Neural cell (in vitro differentiated cells): ENCODE measurements at regions not wholly inside any gene's neighbourhood (a gene's known extent, or its start where the extent isn't known, plus 50 kb on each side); places are given as distances from the start of the nearest gene placed in this dataset.

Experiments
- H2AFZ ChIP-seq: fragments of 200-600, 300-800 bp; sonication (generic), shearing (Covaris generic); 2 replicates; pipeline ENCODE4 v1.6.0; 2014; ENCODE audit warnings: low read depth, mild to moderate bottlenecking, antibody characterized with exemption, low read length, moderate library complexity
- H3F3A ChIP-seq: fragments of 200-600 bp; shearing (Covaris generic); 2 replicates; pipeline ENCODE4 v1.6.1; 2016; ENCODE audit warnings: mild to moderate bottlenecking, moderate library complexity, mixed read lengths, antibody characterized with exemption, low read length; ENCODE audit not compliant: insufficient read depth, poor library complexity, severe bottlenecking
- H3K27ac ChIP-seq: fragments of 200-600, 300-800 bp; sonication (generic), shearing (Covaris generic); 2 replicates; pipeline ENCODE4 v1.5.1; 2014; ENCODE audit warnings: mild to moderate bottlenecking, low read length, moderate library complexity
- H3K27me3 ChIP-seq: fragments of 300-800, 200-600 bp; sonication (generic), shearing (Covaris generic); 2 replicates; pipeline ENCODE4 v1.6.0; 2014; ENCODE audit warnings: mild to moderate bottlenecking, low read depth, low read length, moderate library complexity; ENCODE audit not compliant: insufficient read depth
- H3K36me3 ChIP-seq: fragments of 300-800, 200-600 bp; sonication (generic), shearing (Covaris generic); 2 replicates; pipeline ENCODE4 v1.5.1; 2014; ENCODE audit warnings: mild to moderate bottlenecking, antibody characterized with exemption, low read length, moderate library complexity; ENCODE audit not compliant: insufficient read depth
- H3K4me2 ChIP-seq: fragments of 300-800, 200-600 bp; sonication (generic), shearing (Covaris generic); 2 replicates; pipeline ENCODE4 v1.6.0; 2014; ENCODE audit warnings: mild to moderate bottlenecking, low read length
- H3K4me3 ChIP-seq: fragments of 300-800, 200-600 bp; sonication (generic), shearing (Covaris generic); 2 replicates; pipeline ENCODE4 v1.5.1; 2014; ENCODE audit warnings: mild to moderate bottlenecking, low read length, moderate library complexity
- H3K79me2 ChIP-seq: fragments of 200-600 bp; shearing (Covaris generic); replicated peaks from 2 replicates; pipeline ENCODE4 v1.6.0; 2014; ENCODE audit warnings: mild to moderate bottlenecking, low read length, moderate library complexity; ENCODE audit not compliant: insufficient read depth
- H3K9ac ChIP-seq: fragments of 300-800, 200-600 bp; sonication (generic), shearing (Covaris generic); 2 replicates; pipeline ENCODE4 v1.6.1; 2016; ENCODE audit warnings: mild to moderate bottlenecking, low read length, mixed read lengths
- H3K9me2 ChIP-seq: fragments of 200-600 bp; shearing (Covaris generic); 2 replicates; pipeline ENCODE4 v1.6.1; 2016; ENCODE audit warnings: mild to moderate bottlenecking, low read length, mixed read lengths; ENCODE audit not compliant: insufficient read depth
- H3K9me3 ChIP-seq: fragments of 200-600, 300-800 bp; sonication (generic), shearing (Covaris generic); 2 replicates; pipeline ENCODE4 v1.6.1; 2016; ENCODE audit warnings: mild to moderate bottlenecking, mixed run types, low read length, moderate library complexity, mixed read lengths
- H4K20me1 ChIP-seq: fragments of 200-600 bp; shearing (Covaris generic); 2 replicates; pipeline ENCODE4 v1.6.1; 2016; ENCODE audit warnings: mild to moderate bottlenecking, mixed run types; ENCODE audit not compliant: insufficient read depth
- CTCF ChIP-seq: fragments of 450-650 bp; IDR thresholded peaks from 2 replicates; pipeline ENCODE4 v1.5.1; 2014; ENCODE audit warnings: antibody characterized with exemption, mild to moderate bottlenecking, moderate library complexity; ENCODE audit not compliant: poor library complexity, severe bottlenecking
- EP300 ChIP-seq: fragments of 450-650 bp; conservative IDR thresholded peaks from 2 replicates; pipeline ENCODE4 v1.6.1; 2014; ENCODE audit warnings: antibody characterized with exemption, mild to moderate bottlenecking, moderate library complexity; ENCODE audit not compliant: poor library complexity, severe bottlenecking
- EZH2 ChIP-seq: fragments of 200-600, 300-800 bp; shearing (Covaris generic), sonication (generic); IDR thresholded peaks from 2 replicates; pipeline ENCODE4 v1.6.1; 2014; ENCODE audit warnings: antibody characterized with exemption, low read length, borderline replicate concordance, mild to moderate bottlenecking; ENCODE audit not compliant: insufficient read depth, poor library complexity, severe bottlenecking
- MXI1 ChIP-seq: fragments of 450-650 bp; conservative IDR thresholded peaks from 2 replicates; pipeline ENCODE4 v1.6.1; 2014; ENCODE audit warnings: antibody characterized with exemption, mild to moderate bottlenecking; ENCODE audit not compliant: poor library complexity, severe bottlenecking
- POLR2AphosphoS5 ChIP-seq: IDR thresholded peaks from 2 replicates; pipeline ENCODE4 v1.6.1; 2012
- RAD21 ChIP-seq: fragments of 450-650 bp; conservative IDR thresholded peaks from 2 replicates; pipeline ENCODE4 v1.6.1; 2014; ENCODE audit warnings: antibody characterized with exemption, mild to moderate bottlenecking, moderate library complexity
- REST ChIP-seq: IDR thresholded peaks from 2 replicates; pipeline ENCODE4 v1.6.1; 2012; ENCODE audit warnings: borderline replicate concordance
- SMC3 ChIP-seq: fragments of 450-650 bp; conservative IDR thresholded peaks from 2 replicates; pipeline ENCODE4 v1.6.1; 2014; ENCODE audit warnings: antibody characterized with exemption, mild to moderate bottlenecking, moderate library complexity; ENCODE audit not compliant: poor library complexity
- TAF1 ChIP-seq: IDR thresholded peaks from 2 replicates; pipeline ENCODE4 v1.6.1; 2012; ENCODE audit warnings: low read depth

- no peaks in the 10 kb centered on the region for H3K36me3 ChIP-seq
- H3K27me3 ChIP-seq, result no peaks in the 10 kb centered on the region
- H3F3A ChIP-seq, result no peaks in the 10 kb centered on the region
- H4K20me1 ChIP-seq, result no peaks in the 10 kb centered on the region
- H2AFZ ChIP-seq, result no peak overlapping the region
- TF ChIP-seq RAD21 (no peak), TAF1 (no peak), REST (no peak), SMC3 (no peak), EP300 (no peak), MXI1 (no peak), CTCF (no peak), POLR2AphosphoS5 (no peak), EZH2 (no peak)
- H3K4me2 ChIP-seq, result no peak overlapping the region
- H3K4me3 ChIP-seq, result no peak overlapping the region
- no peaks in the 10 kb centered on the region for H3K79me2 ChIP-seq
- no peaks in the 10 kb centered on the region for H3K9me2 ChIP-seq
- no peak overlapping the region for H3K9ac ChIP-seq
- no peak overlapping the region for H3K27ac ChIP-seq
- no peaks in the 10 kb centered on the region for H3K9me3 ChIP-seq
These were observed 227.8 kb downstream of the BRD1 start for GRCh38 chr22:49599691-49600455.

- Histone ChIP-seq H3K4me2 (no peak overlapping the region), H3K4me3 (no peak overlapping the region), H2AFZ (no peak overlapping the region), H3F3A (no peaks in the 10 kb centered on the region), H3K9me3 (peaks cover 5% of the 10 kb centered on the region), H3K79me2 (no peaks in the 10 kb centered on the region), H3K9me2 (no peaks in the 10 kb centered on the region), H4K20me1 (no peaks in the 10 kb centered on the region), H3K36me3 (no peaks in the 10 kb centered on the region), H3K9ac (no peak overlapping the region), H3K27me3 (no peaks in the 10 kb centered on the region), H3K27ac (no peak overlapping the region)
- no peak for TF ChIP-seq RAD21
- TF ChIP-seq CTCF, result no peak
- TF ChIP-seq TAF1, result no peak
- TF ChIP-seq SMC3, result no peak
- no peak for TF ChIP-seq MXI1
- no peak for TF ChIP-seq EZH2
- TF ChIP-seq REST, result no peak
- TF ChIP-seq EP300, result no peak
- no peak for TF ChIP-seq POLR2AphosphoS5
These were observed 228.6 kb downstream of the BRD1 start for GRCh38 chr22:49599039-49599438.
